Osteoblast (primary cell): ENCODE measurements at regions not wholly inside any gene's neighbourhood (a gene's known extent, or its start where the extent isn't known, plus 50 kb on each side); places are given as distances from the start of the nearest gene placed in this dataset.
"Not testable (repeated sequence)": the region's sequence is repeated elsewhere in the genome, so short reads cannot be mapped to it uniquely, and the experiment has no call there.

ENCODE experiments used
- DNase-seq: peaks from one replicate; pipeline ENCODE4 v3.0.0; 2011; ENCODE audit warnings: low spot score, mixed read lengths; ENCODE audit not compliant: insufficient read length; ENCODE audit errors: missing footprints
- H2AFZ ChIP-seq: 2 replicates; pipeline ENCODE4 v1.6.0; 2011; ENCODE audit warnings: mild to moderate bottlenecking, low read length
- H3K27ac ChIP-seq: 2 replicates; pipeline ENCODE4 v1.5.1; 2011; ENCODE audit warnings: mild to moderate bottlenecking, low read depth, low read length, moderate library complexity
- H3K27me3 ChIP-seq: 2 replicates; pipeline ENCODE4 v1.6.0; 2012; ENCODE audit warnings: mild to moderate bottlenecking, control low read depth, inconsistent platforms, low read length, moderate library complexity; ENCODE audit not compliant: insufficient read depth
- H3K36me3 ChIP-seq: 2 replicates; pipeline ENCODE4 v1.5.1; 2011; ENCODE audit warnings: mild to moderate bottlenecking, low read length, control low read depth, moderate library complexity; ENCODE audit not compliant: insufficient read depth
- H3K4me1 ChIP-seq: 2 replicates; pipeline ENCODE4 v1.5.1; 2011; ENCODE audit warnings: mild to moderate bottlenecking, low read length, control low read depth, moderate library complexity; ENCODE audit not compliant: insufficient read depth
- H3K4me2 ChIP-seq: 2 replicates; pipeline ENCODE4 v1.6.0; 2011; ENCODE audit warnings: mild to moderate bottlenecking, low read length; ENCODE audit not compliant: insufficient read depth
- H3K4me3 ChIP-seq: fragments of 200-600 bp; sonication (generic); 3 replicates; pipeline ENCODE4 v1.5.1; 2012; ENCODE audit warnings: mild to moderate bottlenecking, low read length, inconsistent platforms; ENCODE audit not compliant: insufficient read depth
- H3K79me2 ChIP-seq: 2 replicates; pipeline ENCODE4 v1.6.0; 2012; ENCODE audit warnings: mild to moderate bottlenecking, low read length, control low read depth, inconsistent platforms; ENCODE audit not compliant: insufficient read depth
- H3K9me3 ChIP-seq: 2 replicates; pipeline ENCODE4 v1.5.1; 2011; ENCODE audit warnings: low read depth, low read length, control low read depth
- H4K20me1 ChIP-seq: 2 replicates; pipeline ENCODE4 v1.6.0; 2012; ENCODE audit warnings: mild to moderate bottlenecking, low read length, control low read depth; ENCODE audit not compliant: insufficient read depth
- CTCF ChIP-seq: IDR thresholded peaks from 2 replicates; pipeline ENCODE4 v1.5.1; 2011; ENCODE audit warnings: mild to moderate bottlenecking, low read depth, low read length, moderate library complexity; ENCODE audit errors: extremely low read depth

GRCh38 chr1:25120281-25120680 lies 112.0 kb downstream of the SYF2 start:
- no peaks in the 10 kb centered on the region for H3K79me2 ChIP-seq
- peaks cover 3% of the 10 kb centered on the region for H3K9me3 ChIP-seq
- H3K4me3 ChIP-seq, result no peak overlapping the region
- no peaks in the 10 kb centered on the region for H3K36me3 ChIP-seq
- H3K27me3 ChIP-seq, result peaks cover 3% of the 10 kb centered on the region
- H2AFZ ChIP-seq, result no peak overlapping the region
- H3K4me2 ChIP-seq, result no peak overlapping the region
- H4K20me1 ChIP-seq, result no peaks in the 10 kb centered on the region
- no peak for TF ChIP-seq CTCF
- peaks cover 2% of the 10 kb centered on the region for H3K4me1 ChIP-seq
- DNase-seq, result no peak
- no peak overlapping the region for H3K27ac ChIP-seq

- no peaks in the 10 kb centered on the region for H3K4me1 ChIP-seq
- no peak overlapping the region for H3K27ac ChIP-seq
- H3K4me2 ChIP-seq, result no peak overlapping the region
- peaks cover 8% of the 10 kb centered on the region for H3K27me3 ChIP-seq
- no peak for DNase-seq
- no peaks in the 10 kb centered on the region for H3K79me2 ChIP-seq
- no peaks in the 10 kb centered on the region for H3K36me3 ChIP-seq
- TF ChIP-seq CTCF, result no peak
- no peak overlapping the region for H3K4me3 ChIP-seq
- no peaks in the 10 kb centered on the region for H4K20me1 ChIP-seq
- H2AFZ ChIP-seq, result no peak overlapping the region
- peaks cover 3% of the 10 kb centered on the region for H3K9me3 ChIP-seq
These were observed 113.8 kb downstream of the SYF2 start for GRCh38 chr1:25118546-25118945.

DNA sequence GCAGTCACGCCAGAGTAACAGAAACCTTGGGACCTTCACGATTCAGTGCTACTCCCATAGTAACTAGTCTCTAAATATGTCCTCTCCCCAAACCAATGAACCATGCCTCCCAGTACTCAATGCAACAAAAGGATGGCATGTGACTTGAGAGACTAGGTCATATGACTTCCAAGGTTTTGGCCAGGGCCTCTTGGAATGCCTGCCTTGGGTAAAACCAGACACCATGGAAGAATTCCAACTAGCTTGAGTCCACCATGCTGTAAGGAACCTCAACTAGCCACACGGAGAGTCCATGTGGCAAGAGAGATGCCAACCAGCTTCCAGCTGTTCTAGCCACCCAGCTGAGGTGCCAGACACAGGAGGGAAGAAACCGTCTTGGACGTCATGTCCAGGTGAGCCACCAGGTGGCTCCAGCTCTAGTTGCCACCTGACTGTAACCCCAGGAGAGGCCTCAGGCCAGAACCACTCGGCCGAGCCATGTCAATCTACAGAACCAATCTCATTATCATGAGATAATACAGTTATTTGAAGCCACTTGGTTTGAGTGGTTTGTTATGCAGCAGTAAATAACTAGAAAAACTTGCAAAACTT lies 115.0 kb downstream of the SYF2 start:
- Histone ChIP-seq H3K9me3 (peaks cover 3% of the 10 kb centered on the region), H2AFZ (no peak overlapping the region), H4K20me1 (no peaks in the 10 kb centered on the region), H3K79me2 (no peaks in the 10 kb centered on the region), H3K27ac (no peak overlapping the region), H3K4me2 (no peak overlapping the region), H3K4me3 (no peak overlapping the region), H3K27me3 (peaks cover 8% of the 10 kb centered on the region), H3K4me1 (no peaks in the 10 kb centered on the region), H3K36me3 (no peaks in the 10 kb centered on the region)
- no peak for DNase-seq
- no peak for TF ChIP-seq CTCF

DNA sequence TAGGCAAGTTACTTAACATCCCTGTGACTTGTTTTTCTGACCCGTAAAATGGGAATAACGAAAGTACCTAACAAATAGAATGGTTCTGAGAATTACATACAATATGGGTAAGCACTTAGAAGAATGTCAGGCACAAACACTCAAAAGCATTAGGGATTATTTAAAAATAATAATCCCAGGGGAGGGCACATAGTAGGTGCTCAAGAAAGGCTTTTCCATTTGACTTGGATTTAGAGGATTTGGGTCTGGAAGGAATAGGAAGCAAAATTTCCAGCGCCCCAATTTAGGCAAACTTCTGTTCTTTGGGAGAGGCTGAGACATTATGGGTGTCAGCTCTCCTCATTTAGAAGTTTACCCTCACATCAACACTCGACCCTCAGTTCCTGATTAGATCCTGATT lies 115.5 kb downstream of the SYF2 start:
- Histone ChIP-seq H3K4me3 (no peak overlapping the region), H3K36me3 (no peaks in the 10 kb centered on the region), H4K20me1 (no peaks in the 10 kb centered on the region), H3K4me1 (no peaks in the 10 kb centered on the region), H3K27me3 (peaks cover 8% of the 10 kb centered on the region), H3K79me2 (no peaks in the 10 kb centered on the region), H2AFZ (no peak overlapping the region), H3K9me3 (peaks cover 3% of the 10 kb centered on the region), H3K27ac (no peak overlapping the region), H3K4me2 (no peak overlapping the region)
- DNase-seq, result no peak
- no peak for TF ChIP-seq CTCF

- not testable (repeated sequence) for H3K4me1 ChIP-seq, H4K20me1 ChIP-seq, H3K4me3 ChIP-seq, H3K4me2 ChIP-seq, H2AFZ ChIP-seq, H3K9me3 ChIP-seq, H3K79me2 ChIP-seq, H3K36me3 ChIP-seq, H3K27me3 ChIP-seq, DNase-seq, H3K27ac ChIP-seq
These were observed 116.2 kb downstream of the SYF2 start for GRCh38 chr1:25116117-25116516.
